ENCODE measurements at regions not wholly inside any gene's neighbourhood (a gene's known extent, or its start where the extent isn't known, plus 50 kb on each side); places are given as distances from the start of the nearest gene placed in this dataset.

- TF ChIP-seq CTCF (IDR thresholded peaks at IDR 0.05; ENCODE audit: poor library complexity, severe bottlenecking): no peak
- H3K27ac ChIP-seq (ENCODE audit: poor library complexity, severe bottlenecking): no peak overlapping the region
- ATAC-seq (ENCODE audit: low read depth) (no peak), DNase-seq (ENCODE audit: low spot score) (no peak)
- H3K9me3 ChIP-seq (ENCODE audit: severe bottlenecking): no peaks in the 10 kb centered on the region
- H3K27me3 ChIP-seq (ENCODE audit: insufficient read depth, poor library complexity, severe bottlenecking): no peaks in the 10 kb centered on the region
- H3K36me3 ChIP-seq (ENCODE audit: low read depth): no peaks in the 10 kb centered on the region
- no peaks in the 10 kb centered on the region for H3K4me1 ChIP-seq (ENCODE audit: insufficient read depth, poor library complexity, severe bottlenecking)
- no peak overlapping the region for H3K4me3 ChIP-seq (ENCODE audit: severe bottlenecking)
Observed at GRCh38 chr7:119711104-119711503, 561.9 kb upstream of the KCND2 start.

GRCh38 chr7:119712886-119713462 lies 560.0 kb upstream of the KCND2 start:
- TF ChIP-seq CTCF (IDR thresholded peaks at IDR 0.05; ENCODE audit: poor library complexity, severe bottlenecking): no peak
- no peaks in the 10 kb centered on the region for H3K9me3 ChIP-seq (ENCODE audit: severe bottlenecking)
- ATAC-seq (ENCODE audit: low read depth) (no peak), DNase-seq (ENCODE audit: low spot score) (no peak)
- H3K4me3 ChIP-seq (ENCODE audit: severe bottlenecking): no peak overlapping the region
- no peaks in the 10 kb centered on the region for H3K36me3 ChIP-seq (ENCODE audit: low read depth)
- no peaks in the 10 kb centered on the region for H3K27me3 ChIP-seq (ENCODE audit: insufficient read depth, poor library complexity, severe bottlenecking)
- no peak overlapping the region for H3K27ac ChIP-seq (ENCODE audit: poor library complexity, severe bottlenecking)
- H3K4me1 ChIP-seq (ENCODE audit: insufficient read depth, poor library complexity, severe bottlenecking): no peaks in the 10 kb centered on the region

GRCh38 chr7:119713606-119714005 lies 559.4 kb upstream of the KCND2 start:
- ATAC-seq (ENCODE audit: low read depth) (no peak), DNase-seq (ENCODE audit: low spot score) (no peak)
- no peak overlapping the region for H3K27ac ChIP-seq (ENCODE audit: poor library complexity, severe bottlenecking)
- no peaks in the 10 kb centered on the region for H3K27me3 ChIP-seq (ENCODE audit: insufficient read depth, poor library complexity, severe bottlenecking)
- no peaks in the 10 kb centered on the region for H3K4me1 ChIP-seq (ENCODE audit: insufficient read depth, poor library complexity, severe bottlenecking)
- no peaks in the 10 kb centered on the region for H3K36me3 ChIP-seq (ENCODE audit: low read depth)
- no peak for TF ChIP-seq CTCF (IDR thresholded peaks at IDR 0.05; ENCODE audit: poor library complexity, severe bottlenecking)
- H3K9me3 ChIP-seq (ENCODE audit: severe bottlenecking): no peaks in the 10 kb centered on the region
- no peak overlapping the region for H3K4me3 ChIP-seq (ENCODE audit: severe bottlenecking)

DNA sequence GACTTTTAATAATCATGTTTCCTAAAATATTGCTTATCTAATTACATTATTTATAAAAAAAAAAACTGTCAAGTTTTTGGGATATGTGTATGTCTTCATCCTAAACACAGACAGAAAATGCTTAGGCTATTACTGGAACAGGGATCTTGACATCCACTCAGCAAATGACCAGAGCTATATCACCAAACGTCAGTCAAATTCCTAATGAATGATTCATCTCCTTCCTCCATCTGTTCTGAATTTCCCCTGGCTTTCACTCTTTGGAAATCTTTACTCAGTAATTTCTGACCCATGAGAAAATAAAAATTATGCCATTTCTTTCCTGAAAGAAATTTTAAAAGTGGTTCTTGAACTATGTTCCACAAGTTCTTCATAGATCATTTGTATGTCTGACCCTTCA lies 552.4 kb upstream of the KCND2 start:
- peak; percentile 96 for ATAC-seq (ENCODE audit: low read depth)
- no peaks in the 10 kb centered on the region for H3K27me3 ChIP-seq (ENCODE audit: insufficient read depth, poor library complexity, severe bottlenecking)
- H3K4me3 ChIP-seq (ENCODE audit: severe bottlenecking): no peak overlapping the region
- H3K36me3 ChIP-seq (ENCODE audit: low read depth): no peaks in the 10 kb centered on the region
- no peak for DNase-seq (ENCODE audit: low spot score)
- H3K4me1 ChIP-seq (ENCODE audit: insufficient read depth, poor library complexity, severe bottlenecking): peaks cover 12% of the 10 kb centered on the region
- H3K9me3 ChIP-seq (ENCODE audit: severe bottlenecking): no peaks in the 10 kb centered on the region
- no peak for TF ChIP-seq CTCF (IDR thresholded peaks at IDR 0.05; ENCODE audit: poor library complexity, severe bottlenecking)
- peak overlapping the region; percentile 35 for H3K27ac ChIP-seq (ENCODE audit: poor library complexity, severe bottlenecking)

GRCh38 chr7:119724041-119724792 lies 548.8 kb upstream of the KCND2 start:
- Histone ChIP-seq H3K27ac (ENCODE audit: poor library complexity, severe bottlenecking) (no peak overlapping the region), H3K4me1 (ENCODE audit: insufficient read depth, poor library complexity, severe bottlenecking) (peaks cover 12% of the 10 kb centered on the region), H3K36me3 (ENCODE audit: low read depth) (no peaks in the 10 kb centered on the region), H3K4me3 (ENCODE audit: severe bottlenecking) (no peak overlapping the region), H3K9me3 (ENCODE audit: severe bottlenecking) (no peaks in the 10 kb centered on the region), H3K27me3 (ENCODE audit: insufficient read depth, poor library complexity, severe bottlenecking) (no peaks in the 10 kb centered on the region)
- ATAC-seq (ENCODE audit: low read depth) (no peak; the same call in 2 of the 3 replicates), DNase-seq (ENCODE audit: low spot score) (no peak)
- TF ChIP-seq CTCF (IDR thresholded peaks at IDR 0.05; ENCODE audit: poor library complexity, severe bottlenecking): no peak

Data from RWPE2 (cell line).